Endodermal cell (in vitro differentiated cells): ENCODE measurements at regions not wholly inside any gene's neighbourhood (a gene's known extent, or its start where the extent isn't known, plus 50 kb on each side); places are given as distances from the start of the nearest gene placed in this dataset.

Experiments
- DNase-seq: peaks from one replicate; pipeline ENCODE4 v3.0.0-alpha.2; 2017
- H3K27ac ChIP-seq: 2 replicates; pipeline ENCODE4 v1.5.1; 2013; ENCODE audit warnings: mild to moderate bottlenecking, low read depth, low read length, moderate library complexity
- H3K27me3 ChIP-seq: 2 replicates; pipeline ENCODE4 v1.6.1; 2013; ENCODE audit warnings: mild to moderate bottlenecking, low read length, moderate library complexity; ENCODE audit not compliant: insufficient read depth, control insufficient read depth, poor library complexity, severe bottlenecking
- H3K36me3 ChIP-seq: 2 replicates; pipeline ENCODE4 v1.7.0; 2013; ENCODE audit warnings: mild to moderate bottlenecking, low read length, moderate library complexity; ENCODE audit not compliant: control insufficient read depth, insufficient read depth
- H3K4me1 ChIP-seq: one replicate; pipeline ENCODE4 v1.7.0; 2013; ENCODE audit warnings: low read length; ENCODE audit not compliant: control insufficient read depth, insufficient read depth
- H3K4me3 ChIP-seq: 2 replicates; pipeline ENCODE4 v1.5.1; 2013; ENCODE audit warnings: mild to moderate bottlenecking, low read length, moderate library complexity
- H3K9ac ChIP-seq: 2 replicates; pipeline ENCODE4 v1.6.1; 2013; ENCODE audit warnings: mild to moderate bottlenecking, low read length, moderate library complexity; ENCODE audit not compliant: poor library complexity, severe bottlenecking; ENCODE audit errors: extremely low read depth
- H3K9me3 ChIP-seq: 2 replicates; pipeline ENCODE4 v1.6.1; 2013; ENCODE audit warnings: mild to moderate bottlenecking, low read length, moderate library complexity; ENCODE audit not compliant: control insufficient read depth
- H3K27ac Mint-ChIP-seq: 2 replicates; pipeline ENCODE4 v1.8.0; 2020; ENCODE audit warnings: mixed read lengths
- H3K27me3 Mint-ChIP-seq: 2 replicates; pipeline ENCODE4 v1.8.0; 2021; ENCODE audit warnings: mild to moderate bottlenecking, mixed read lengths; ENCODE audit not compliant: insufficient read depth
- H3K36me3 Mint-ChIP-seq: 2 replicates; pipeline ENCODE4 v1.8.0; 2020; ENCODE audit warnings: low read depth, mixed read lengths
- H3K4me1 Mint-ChIP-seq: 2 replicates; pipeline ENCODE4 v1.8.0; 2020; ENCODE audit warnings: mixed read lengths
- H3K4me3 Mint-ChIP-seq: 2 replicates; pipeline ENCODE4 v1.8.0; 2020; ENCODE audit warnings: mild to moderate bottlenecking, moderate library complexity, mixed read lengths
- H3K9me3 Mint-ChIP-seq: 2 replicates; pipeline ENCODE4 v1.8.0; 2020; ENCODE audit warnings: mild to moderate bottlenecking, mixed read lengths
- CTCF ChIP-seq: fragments of 200-600 bp; sonication (generic); conservative IDR thresholded peaks from 2 replicates; pipeline ENCODE4 v1.5.0; 2021; ENCODE audit warnings: antibody characterized with exemption, mild to moderate bottlenecking
- WGBS, 2 experiments: methylation state at CpG; one replicate each; pipeline versions ENCODE4 v1.1.5 to v1.1.7; 2013; ENCODE audit warnings: missing lambda C conversion rate in 2 of 2, mixed read lengths in 1 of 2; ENCODE audit not compliant: insufficient coverage in 1 of 2, insufficient read length in 1 of 2; 5-methylcytosine and 5-hydroxymethylcytosine counted together

- H3K36me3 Mint-ChIP-seq = no peaks in the 10 kb centered on the region
- no peak overlapping the region for H3K4me3 Mint-ChIP-seq
- Histone ChIP-seq H3K36me3 (no peaks in the 10 kb centered on the region), H3K9me3 (no peaks in the 10 kb centered on the region), H3K9ac (no peak overlapping the region), H3K27ac (no peak overlapping the region), H3K4me1 (no peaks in the 10 kb centered on the region), H3K4me3 (no peak overlapping the region), H3K27me3 (no peaks in the 10 kb centered on the region)
- TF ChIP-seq CTCF = no peak
- DNase-seq = no peak
- H3K9me3 Mint-ChIP-seq = no peaks in the 10 kb centered on the region
- no peak overlapping the region for H3K27ac Mint-ChIP-seq
- H3K27me3 Mint-ChIP-seq = no peaks in the 10 kb centered on the region
- H3K4me1 Mint-ChIP-seq = peaks cover 22% of the 10 kb centered on the region
- 95 to 99% methylated on average over 5 of the region's 5 CpGs for WGBS, 2 experiments
Measured at GRCh38 chr2:64283006-64283570, 138.9 kb upstream of the PELI1 start.

GRCh38 chr2:64283641-64284361, 139.6 kb upstream of the PELI1 start:
- Histone ChIP-seq H3K4me1 (no peaks in the 10 kb centered on the region), H3K4me3 (no peak overlapping the region), H3K9me3 (no peaks in the 10 kb centered on the region), H3K9ac (no peak overlapping the region), H3K27ac (no peak overlapping the region), H3K27me3 (no peaks in the 10 kb centered on the region), H3K36me3 (no peaks in the 10 kb centered on the region)
- no peak overlapping the region for H3K4me3 Mint-ChIP-seq
- no peak overlapping the region for H3K27ac Mint-ChIP-seq
- H3K4me1 Mint-ChIP-seq = peaks cover 28% of the 10 kb centered on the region
- no peaks in the 10 kb centered on the region for H3K36me3 Mint-ChIP-seq
- no peak for TF ChIP-seq CTCF
- H3K9me3 Mint-ChIP-seq = no peaks in the 10 kb centered on the region
- 87% methylated on average over 14 to 15 of the region's 15 CpGs for WGBS, 2 experiments
- no peak for DNase-seq
- H3K27me3 Mint-ChIP-seq = no peaks in the 10 kb centered on the region

- no peaks in the 10 kb centered on the region for H3K4me1 ChIP-seq
- H3K27me3 Mint-ChIP-seq = no peaks in the 10 kb centered on the region
- no peak overlapping the region for H3K27ac ChIP-seq
Measured at GRCh38 chr2:64284751-64285150, 140.5 kb upstream of the PELI1 start.

More at GRCh38 chr2:64284751-64285150, 140.5 kb upstream of the PELI1 start:
- Mint-ChIP-seq H3K9me3 (no peaks in the 10 kb centered on the region), H3K4me1 (peaks cover 27% of the 10 kb centered on the region), H3K4me3 (no peak overlapping the region), H3K27ac (no peak overlapping the region), H3K36me3 (no peaks in the 10 kb centered on the region)
- WGBS, 2 experiments = 89% methylated on average over 2 to 3 of the region's 3 CpGs
- H3K36me3 ChIP-seq = no peaks in the 10 kb centered on the region
- no peaks in the 10 kb centered on the region for H3K9me3 ChIP-seq
- no peaks in the 10 kb centered on the region for H3K27me3 ChIP-seq
- no peak overlapping the region for H3K9ac ChIP-seq
- H3K4me3 ChIP-seq = no peak overlapping the region
- TF ChIP-seq CTCF = no peak
- DNase-seq = no peak
